Duodenal mucosa (tissue), 2 donors: ENCODE measurements at regions not wholly inside any gene's neighbourhood (a gene's known extent, or its start where the extent isn't known, plus 50 kb on each side); places are given as distances from the start of the nearest gene placed in this dataset.

Experiments used
- H3K27ac ChIP-seq: one replicate; pipeline ENCODE4 v1.7.0; 2013; ENCODE audit warnings: low read depth, low read length
- H3K27me3 ChIP-seq, 2 donors: one replicate each; pipeline ENCODE4 v1.7.0; 2013; ENCODE audit warnings: low read length in 2 of 2, control low read depth in 1 of 2; ENCODE audit not compliant: insufficient read depth in 2 of 2, control insufficient read depth in 1 of 2
- H3K36me3 ChIP-seq, 2 donors: one replicate each; pipeline ENCODE4 v1.7.0; 2013; ENCODE audit warnings: low read length in 2 of 2, control low read depth in 1 of 2; ENCODE audit not compliant: insufficient read depth in 2 of 2, control insufficient read depth in 1 of 2
- H3K4me1 ChIP-seq, 2 donors: one replicate each; pipeline ENCODE4 v1.7.0; 2013; ENCODE audit warnings: low read length in 2 of 2, control low read depth in 1 of 2; ENCODE audit not compliant: insufficient read depth in 2 of 2, control insufficient read depth in 1 of 2
- H3K4me3 ChIP-seq, 2 donors: one replicate each; pipeline ENCODE4 v1.7.0; 2013; ENCODE audit warnings: low read length in 2 of 2, low read depth in 1 of 2
- H3K9ac ChIP-seq, 2 donors: one replicate each; pipeline ENCODE4 v1.7.0; 2013; ENCODE audit warnings: low read length in 2 of 2, low read depth in 1 of 2
- H3K9me3 ChIP-seq, 2 donors: one replicate each; pipeline ENCODE4 v1.7.0; 2013; ENCODE audit warnings: low read length in 2 of 2, control low read depth in 1 of 2; ENCODE audit not compliant: control insufficient read depth in 1 of 2

DNA sequence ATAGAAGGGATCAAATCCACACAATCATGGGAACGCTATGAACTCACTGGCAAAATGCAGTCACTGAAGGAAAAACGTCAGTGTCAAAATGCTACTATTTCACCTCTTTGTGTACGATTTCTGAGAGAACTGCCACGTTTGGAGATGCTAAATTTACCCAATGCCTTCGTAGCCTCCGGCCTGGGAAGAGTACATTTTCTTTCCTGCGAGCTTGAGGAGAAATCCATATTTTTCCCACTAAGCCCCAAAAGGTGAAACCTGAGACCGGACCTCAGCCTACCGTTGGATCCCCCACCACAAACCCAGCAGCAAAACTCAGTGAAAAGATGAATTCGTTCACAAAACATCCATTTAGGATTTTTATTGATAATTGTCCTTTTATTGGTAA lies 131.7 kb downstream of the GPX5 start:
- Histone ChIP-seq H3K36me3 (no peaks in the 10 kb centered on the region), H3K4me1 (peaks cover 0 to 5% of the 10 kb centered on the region in 2 donors), H3K9ac (no peak overlapping the region), H3K27ac (no peak overlapping the region), H3K9me3 (no peaks in the 10 kb centered on the region), H3K27me3 (peaks cover 14 to 26% of the 10 kb centered on the region in 2 donors), H3K4me3 (peak overlapping the region in 1 of 2 donors; percentile 48)

DNA sequence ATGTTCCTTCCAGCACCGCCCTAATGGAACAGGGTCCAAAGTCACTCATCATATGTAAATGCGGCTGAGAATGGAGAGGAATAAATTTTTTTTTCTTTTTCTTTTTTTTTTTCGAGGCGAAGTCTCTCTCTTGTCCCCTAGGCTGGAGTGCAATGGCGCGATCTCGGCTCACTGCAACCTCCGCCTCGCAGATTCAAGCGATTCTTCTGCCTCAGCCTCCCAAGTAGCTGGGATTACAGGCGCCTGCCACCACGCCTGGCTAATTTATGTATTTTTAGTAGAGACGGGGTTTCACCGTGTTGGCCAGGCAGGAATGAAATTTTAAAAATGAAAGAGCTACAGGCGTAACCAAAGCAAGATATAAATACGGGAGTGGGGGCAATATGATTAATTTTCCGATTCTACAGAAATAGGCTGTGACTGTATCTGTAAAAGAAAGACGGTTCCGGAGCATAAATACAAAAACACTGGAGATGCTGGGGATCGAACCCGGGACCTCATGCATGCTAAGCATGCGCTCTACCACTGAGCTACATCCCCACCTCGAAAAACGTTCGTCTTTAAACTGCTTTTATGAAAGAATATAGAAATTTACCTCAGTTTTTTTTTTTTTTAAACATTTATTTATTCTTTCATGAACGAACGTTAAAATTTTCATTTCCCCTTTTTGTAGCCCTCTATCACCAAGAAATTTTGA lies 132.2 kb downstream of the GPX5 start:
- Histone ChIP-seq H3K9me3 (no peaks in the 10 kb centered on the region), H3K4me1 (peaks cover 0 to 5% of the 10 kb centered on the region in 2 donors), H3K27me3 (peaks cover 14 to 26% of the 10 kb centered on the region in 2 donors), H3K36me3 (no peaks in the 10 kb centered on the region), H3K9ac (no peak overlapping the region), H3K4me3 (peak overlapping the region; percentile 35 to 48), H3K27ac (no peak overlapping the region)

DNA sequence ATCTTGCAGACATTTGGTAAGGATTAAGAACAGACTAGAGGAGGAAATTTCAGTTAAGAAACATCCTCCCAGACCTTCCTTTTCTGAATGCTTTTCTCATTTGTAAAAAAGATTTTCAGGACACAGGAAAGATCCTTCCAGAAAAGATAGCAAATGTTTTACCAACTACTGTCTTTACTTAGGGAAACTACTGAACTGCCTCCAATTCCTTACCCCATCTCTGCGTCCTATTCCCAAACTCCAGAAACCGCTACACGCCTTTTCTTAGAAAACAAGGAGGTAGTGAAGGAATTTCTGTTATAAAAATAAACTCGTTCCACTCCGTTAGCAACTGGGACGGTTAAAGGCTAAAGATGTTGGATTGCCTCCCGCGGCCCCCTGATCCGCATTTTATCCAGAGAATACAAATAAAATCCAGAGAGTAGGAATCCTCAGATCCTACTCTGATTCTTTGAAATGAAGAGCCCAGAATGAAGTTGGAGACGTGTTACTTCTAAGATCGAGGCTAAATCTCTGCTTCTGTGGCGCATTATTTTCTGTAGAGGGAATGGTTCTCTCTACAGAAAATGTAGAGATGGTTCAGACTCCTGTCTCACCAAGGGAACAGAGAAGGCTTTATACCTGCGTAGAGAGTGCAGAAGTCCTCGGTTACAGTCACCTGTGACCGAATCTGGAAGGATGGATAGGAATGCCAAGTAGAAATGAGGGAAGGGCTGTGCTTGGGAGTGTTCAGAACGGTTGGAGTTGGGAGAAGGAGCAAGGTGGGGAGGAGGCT lies 133.0 kb downstream of the GPX5 start:
- peak overlapping the region; percentile 35 to 48 for H3K4me3 ChIP-seq
- H3K36me3 ChIP-seq: no peaks in the 10 kb centered on the region
- no peaks in the 10 kb centered on the region for H3K9me3 ChIP-seq
- no peak overlapping the region for H3K9ac ChIP-seq
- H3K27ac ChIP-seq: no peak overlapping the region
- H3K4me1 ChIP-seq: peaks cover 0 to 5% of the 10 kb centered on the region in 2 donors
- peaks cover 14 to 26% of the 10 kb centered on the region in 2 donors for H3K27me3 ChIP-seq

DNA sequence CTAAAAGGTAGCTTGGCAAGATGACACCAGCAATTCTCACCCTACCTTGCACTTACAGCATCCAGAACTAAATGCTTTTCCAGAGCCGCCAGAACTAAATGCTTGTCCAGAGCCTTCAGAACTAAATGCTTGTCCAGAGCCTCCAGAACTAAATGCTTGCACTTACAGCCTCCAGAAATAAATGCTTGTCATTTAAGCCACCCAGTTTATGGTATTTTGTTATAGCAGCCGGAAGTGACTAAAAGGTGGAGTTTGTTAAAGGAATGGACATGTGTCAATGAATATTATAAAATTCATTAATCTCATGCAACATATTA lies 133.5 kb downstream of the GPX5 start:
- peaks cover 0 to 5% of the 10 kb centered on the region in 2 donors for H3K4me1 ChIP-seq
- H3K36me3 ChIP-seq: no peaks in the 10 kb centered on the region
- H3K9me3 ChIP-seq: no peaks in the 10 kb centered on the region
- H3K27ac ChIP-seq: no peak overlapping the region
- peaks cover 14 to 26% of the 10 kb centered on the region in 2 donors for H3K27me3 ChIP-seq
- H3K9ac ChIP-seq: no peak overlapping the region
- no peak overlapping the region for H3K4me3 ChIP-seq

DNA sequence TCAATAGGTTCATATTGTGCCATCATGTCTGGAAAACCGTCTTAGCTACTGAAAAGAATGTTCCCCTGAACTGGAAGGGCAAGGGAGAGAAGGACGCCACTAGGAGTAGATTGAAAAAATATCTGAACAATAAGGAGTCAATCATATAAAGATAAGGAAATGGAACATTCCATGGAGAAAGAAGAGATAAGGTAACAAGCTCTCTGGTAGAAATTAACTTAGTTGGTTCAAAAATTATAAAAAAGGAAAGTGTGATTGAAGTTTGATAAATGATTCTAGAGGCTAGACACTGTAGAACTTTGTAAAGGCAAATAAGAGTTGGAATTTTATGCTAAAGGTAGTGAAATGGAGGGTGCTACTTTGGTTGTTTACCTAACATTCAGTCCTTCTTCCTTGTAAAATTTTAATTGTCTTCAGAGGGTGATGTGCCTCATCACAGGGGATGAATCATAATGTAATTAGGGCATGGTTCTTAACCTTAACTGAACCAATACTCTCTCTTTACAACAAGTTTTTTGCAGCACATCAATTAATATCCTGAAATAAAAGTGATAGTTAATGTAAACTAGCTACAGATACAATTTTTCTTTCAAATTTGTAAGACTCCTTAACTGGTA lies 135.5 kb downstream of the GPX5 start:
- no peak overlapping the region for H3K9ac ChIP-seq
- no peak overlapping the region for H3K27ac ChIP-seq
- H3K4me1 ChIP-seq: peaks cover 0 to 5% of the 10 kb centered on the region in 2 donors
- no peak overlapping the region for H3K4me3 ChIP-seq
- H3K9me3 ChIP-seq: no peaks in the 10 kb centered on the region
- H3K36me3 ChIP-seq: no peaks in the 10 kb centered on the region
- peaks cover 14 to 26% of the 10 kb centered on the region in 2 donors for H3K27me3 ChIP-seq

DNA sequence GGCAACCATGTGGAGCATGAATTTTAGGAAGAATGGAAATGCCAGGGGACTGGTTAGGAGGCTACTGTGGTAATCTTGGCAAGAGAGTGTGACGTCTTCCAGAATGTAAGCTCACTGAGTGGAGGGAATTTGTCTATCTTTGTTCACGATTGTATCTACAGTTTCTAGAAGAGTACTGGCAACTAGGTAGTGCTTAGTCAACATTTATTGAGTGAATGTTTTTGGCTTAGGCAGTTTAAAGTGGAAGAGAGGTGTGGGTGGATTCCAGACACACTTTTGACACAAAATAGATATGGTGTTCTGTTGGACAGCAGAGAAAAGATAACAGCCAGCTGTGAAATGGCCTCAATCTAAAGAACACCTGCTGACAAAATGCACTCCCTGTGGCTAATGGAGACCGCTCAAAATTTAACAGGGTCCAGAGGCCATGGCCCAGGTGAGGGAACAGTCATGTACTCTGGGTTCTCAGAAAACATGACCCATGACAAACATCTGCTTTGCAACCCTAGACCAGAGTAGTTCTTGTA lies 139.3 kb downstream of the GPX5 start:
- Histone ChIP-seq H3K4me3 (no peak overlapping the region), H3K4me1 (no peaks in the 10 kb centered on the region), H3K36me3 (no peaks in the 10 kb centered on the region), H3K9ac (no peak overlapping the region), H3K27ac (no peak overlapping the region), H3K27me3 (peaks cover 1 to 2% of the 10 kb centered on the region in 2 donors), H3K9me3 (no peaks in the 10 kb centered on the region)

DNA sequence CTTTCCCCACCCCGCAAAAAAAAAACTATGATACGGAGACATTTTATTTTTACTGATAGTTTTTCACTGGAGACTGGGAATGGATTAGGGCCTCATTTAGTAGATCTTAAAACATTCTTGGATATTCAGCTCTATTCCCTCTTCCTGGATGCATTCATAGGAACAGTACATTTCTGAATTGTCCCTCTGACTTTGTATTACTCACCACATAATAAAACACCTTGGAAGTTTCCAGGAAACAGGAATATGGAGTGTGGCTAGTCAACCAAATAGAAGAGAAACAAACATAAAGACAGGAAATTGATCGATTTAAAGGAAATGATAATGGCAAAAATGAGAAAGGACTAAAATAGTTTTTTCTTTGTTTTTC lies 147.7 kb downstream of the GPX5 start:
- Histone ChIP-seq H3K4me1 (no peaks in the 10 kb centered on the region), H3K36me3 (no peaks in the 10 kb centered on the region), H3K27me3 (peaks cover 15 to 25% of the 10 kb centered on the region in 2 donors), H3K9ac (no peak overlapping the region), H3K9me3 (no peaks in the 10 kb centered on the region), H3K4me3 (no peak overlapping the region), H3K27ac (no peak overlapping the region)

DNA sequence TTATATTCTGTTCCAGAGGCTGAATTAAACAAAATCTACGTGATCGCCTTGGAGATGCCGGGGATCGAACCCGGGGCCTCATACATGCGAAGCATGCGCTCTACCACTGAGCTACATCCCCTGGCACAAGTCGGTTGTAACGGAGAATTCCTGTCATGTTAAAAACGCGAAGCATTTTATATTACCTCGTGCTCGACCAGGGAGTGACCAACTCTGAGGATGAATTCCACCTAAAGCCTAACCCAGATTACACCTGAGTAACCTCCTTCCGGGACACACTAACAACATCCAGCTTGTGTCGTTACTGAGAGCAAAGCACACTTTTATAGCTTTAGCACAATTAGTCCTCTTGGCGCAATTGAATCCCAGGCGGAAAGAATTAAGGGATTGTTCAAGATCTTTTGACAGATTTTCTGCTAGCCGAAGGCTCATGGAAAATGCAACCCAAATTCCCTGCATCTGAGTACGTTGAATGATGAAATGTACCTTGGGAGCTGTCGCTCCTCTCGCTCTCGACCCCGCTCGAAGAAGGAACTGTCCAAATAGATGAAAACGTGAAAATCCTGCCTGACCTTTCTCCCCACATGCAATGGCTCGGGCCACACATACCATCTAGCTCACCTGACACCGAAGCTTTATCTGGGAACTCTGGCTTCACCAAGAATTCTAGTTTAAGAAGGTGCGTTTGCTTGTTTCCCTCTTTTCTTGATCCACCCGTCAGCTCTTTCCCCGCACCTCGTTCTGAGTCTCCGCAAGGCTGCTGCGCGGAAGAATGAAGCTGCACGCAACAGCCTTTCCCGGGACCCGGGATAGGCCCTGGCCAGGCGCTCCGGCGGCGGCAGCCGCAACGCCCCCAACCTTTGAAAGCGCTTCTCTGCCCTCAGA lies 148.3 kb downstream of the GPX5 start:
- Histone ChIP-seq H3K4me1 (no peaks in the 10 kb centered on the region), H3K9ac (no peak overlapping the region), H3K27me3 (peaks cover 15 to 25% of the 10 kb centered on the region in 2 donors), H3K27ac (no peak overlapping the region), H3K9me3 (no peaks in the 10 kb centered on the region), H3K4me3 (no peak overlapping the region), H3K36me3 (no peaks in the 10 kb centered on the region)

DNA sequence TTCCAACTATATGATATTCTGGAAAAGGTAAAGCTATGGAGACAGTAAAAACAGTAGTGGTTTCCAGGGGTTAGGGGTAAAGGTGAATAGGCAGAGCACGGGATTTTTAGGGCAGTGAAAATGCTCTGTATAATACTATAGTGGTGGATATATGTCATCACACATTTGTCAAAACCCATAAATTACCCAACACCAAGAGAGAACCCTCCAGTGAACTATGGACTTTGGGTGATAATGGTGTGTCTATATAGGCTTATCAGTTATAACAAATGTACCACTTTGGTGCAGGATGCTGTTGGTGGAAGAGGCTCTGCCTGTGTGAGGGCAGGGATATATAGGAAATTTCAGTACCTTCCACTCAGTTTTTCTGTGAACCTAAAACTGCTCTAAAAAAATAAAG lies 149.9 kb downstream of the GPX5 start:
- no peaks in the 10 kb centered on the region for H3K9me3 ChIP-seq
- peaks cover 15 to 25% of the 10 kb centered on the region in 2 donors for H3K27me3 ChIP-seq
- H3K27ac ChIP-seq: no peak overlapping the region

More for the DNA sequence above, 149.9 kb downstream of the GPX5 start:
- Histone ChIP-seq H3K9ac (no peak overlapping the region), H3K4me3 (no peak overlapping the region), H3K4me1 (no peaks in the 10 kb centered on the region), H3K36me3 (no peaks in the 10 kb centered on the region)
